Osteoblast (primary cell): ENCODE measurements at regions not wholly inside any gene's neighbourhood (a gene's known extent, or its start where the extent isn't known, plus 50 kb on each side); places are given as distances from the start of the nearest gene placed in this dataset.
A peak's percentile ranks its signal among the peaks of the same experiment; 100 is the strongest.

Source experiments
- DNase-seq: peaks from one replicate; pipeline ENCODE4 v3.0.0; 2011; ENCODE audit warnings: low spot score, mixed read lengths; ENCODE audit not compliant: insufficient read length; ENCODE audit errors: missing footprints
- H2AFZ ChIP-seq: 2 replicates; pipeline ENCODE4 v1.6.0; 2011; ENCODE audit warnings: mild to moderate bottlenecking, low read length
- H3K27ac ChIP-seq: 2 replicates; pipeline ENCODE4 v1.5.1; 2011; ENCODE audit warnings: mild to moderate bottlenecking, low read depth, low read length, moderate library complexity
- H3K27me3 ChIP-seq: 2 replicates; pipeline ENCODE4 v1.6.0; 2012; ENCODE audit warnings: mild to moderate bottlenecking, control low read depth, inconsistent platforms, low read length, moderate library complexity; ENCODE audit not compliant: insufficient read depth
- H3K36me3 ChIP-seq: 2 replicates; pipeline ENCODE4 v1.5.1; 2011; ENCODE audit warnings: mild to moderate bottlenecking, low read length, control low read depth, moderate library complexity; ENCODE audit not compliant: insufficient read depth
- H3K4me1 ChIP-seq: 2 replicates; pipeline ENCODE4 v1.5.1; 2011; ENCODE audit warnings: mild to moderate bottlenecking, low read length, control low read depth, moderate library complexity; ENCODE audit not compliant: insufficient read depth
- H3K4me2 ChIP-seq: 2 replicates; pipeline ENCODE4 v1.6.0; 2011; ENCODE audit warnings: mild to moderate bottlenecking, low read length; ENCODE audit not compliant: insufficient read depth
- H3K4me3 ChIP-seq: fragments of 200-600 bp; sonication (generic); 3 replicates; pipeline ENCODE4 v1.5.1; 2012; ENCODE audit warnings: mild to moderate bottlenecking, low read length, inconsistent platforms; ENCODE audit not compliant: insufficient read depth
- H3K79me2 ChIP-seq: 2 replicates; pipeline ENCODE4 v1.6.0; 2012; ENCODE audit warnings: mild to moderate bottlenecking, low read length, control low read depth, inconsistent platforms; ENCODE audit not compliant: insufficient read depth
- H3K9me3 ChIP-seq: 2 replicates; pipeline ENCODE4 v1.5.1; 2011; ENCODE audit warnings: low read depth, low read length, control low read depth
- H4K20me1 ChIP-seq: 2 replicates; pipeline ENCODE4 v1.6.0; 2012; ENCODE audit warnings: mild to moderate bottlenecking, low read length, control low read depth; ENCODE audit not compliant: insufficient read depth
- TF ChIP-seq, protein P1 (sequence below): IDR thresholded peaks from 2 replicates; pipeline ENCODE4 v1.5.1; 2011; ENCODE audit warnings: mild to moderate bottlenecking, low read depth, low read length, moderate library complexity; ENCODE audit errors: extremely low read depth

DNA sequence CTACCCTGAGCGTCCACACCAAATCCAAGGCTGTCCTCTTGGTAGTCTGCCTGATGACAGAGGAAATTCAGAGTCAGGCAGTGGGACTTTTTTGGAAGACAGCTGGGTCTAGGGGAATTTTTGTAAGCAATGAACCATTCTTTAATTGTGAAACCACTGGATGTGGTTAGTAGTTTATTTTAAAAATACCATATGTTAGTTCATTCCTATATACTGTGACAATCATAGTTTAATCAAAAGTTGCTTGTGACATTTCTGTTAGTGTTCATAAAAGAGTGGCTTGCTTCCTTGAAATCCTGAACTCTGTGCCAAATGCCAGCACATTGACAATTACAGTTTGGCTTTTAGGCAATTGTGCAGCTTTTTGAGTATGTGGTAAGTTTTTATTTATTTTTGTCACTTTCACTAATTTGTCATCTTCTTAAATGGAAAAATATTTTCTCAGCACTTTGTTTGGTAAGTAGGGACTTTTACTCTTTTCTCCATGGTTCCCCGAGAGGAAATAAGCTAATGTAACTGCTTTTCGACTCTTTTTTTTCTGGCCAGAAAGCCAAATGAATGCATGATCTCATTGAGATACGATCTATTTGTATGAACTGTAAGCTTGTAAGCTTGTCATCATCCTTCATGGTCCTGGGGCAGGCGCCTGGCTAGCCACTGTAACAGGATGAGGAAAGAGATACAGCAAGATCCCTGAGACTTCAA is 72.6 kb upstream of the SLC4A4 start:
- Histone ChIP-seq H3K9me3 (no peaks in the 10 kb centered on the region), H3K27ac (peak overlapping the region; percentile 75), H4K20me1 (no peaks in the 10 kb centered on the region), H2AFZ (no peak overlapping the region), H3K4me2 (peak overlapping the region; percentile 67), H3K36me3 (no peaks in the 10 kb centered on the region), H3K4me3 (peak overlapping the region; percentile 4), H3K27me3 (no peaks in the 10 kb centered on the region), H3K4me1 (peaks cover 67% of the 10 kb centered on the region), H3K79me2 (peaks cover 53% of the 10 kb centered on the region)
- TF ChIP-seq, protein P1, sequence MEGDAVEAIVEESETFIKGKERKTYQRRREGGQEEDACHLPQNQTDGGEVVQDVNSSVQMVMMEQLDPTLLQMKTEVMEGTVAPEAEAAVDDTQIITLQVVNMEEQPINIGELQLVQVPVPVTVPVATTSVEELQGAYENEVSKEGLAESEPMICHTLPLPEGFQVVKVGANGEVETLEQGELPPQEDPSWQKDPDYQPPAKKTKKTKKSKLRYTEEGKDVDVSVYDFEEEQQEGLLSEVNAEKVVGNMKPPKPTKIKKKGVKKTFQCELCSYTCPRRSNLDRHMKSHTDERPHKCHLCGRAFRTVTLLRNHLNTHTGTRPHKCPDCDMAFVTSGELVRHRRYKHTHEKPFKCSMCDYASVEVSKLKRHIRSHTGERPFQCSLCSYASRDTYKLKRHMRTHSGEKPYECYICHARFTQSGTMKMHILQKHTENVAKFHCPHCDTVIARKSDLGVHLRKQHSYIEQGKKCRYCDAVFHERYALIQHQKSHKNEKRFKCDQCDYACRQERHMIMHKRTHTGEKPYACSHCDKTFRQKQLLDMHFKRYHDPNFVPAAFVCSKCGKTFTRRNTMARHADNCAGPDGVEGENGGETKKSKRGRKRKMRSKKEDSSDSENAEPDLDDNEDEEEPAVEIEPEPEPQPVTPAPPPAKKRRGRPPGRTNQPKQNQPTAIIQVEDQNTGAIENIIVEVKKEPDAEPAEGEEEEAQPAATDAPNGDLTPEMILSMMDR = no peak
- peak; percentile 30 for DNase-seq

DNA sequence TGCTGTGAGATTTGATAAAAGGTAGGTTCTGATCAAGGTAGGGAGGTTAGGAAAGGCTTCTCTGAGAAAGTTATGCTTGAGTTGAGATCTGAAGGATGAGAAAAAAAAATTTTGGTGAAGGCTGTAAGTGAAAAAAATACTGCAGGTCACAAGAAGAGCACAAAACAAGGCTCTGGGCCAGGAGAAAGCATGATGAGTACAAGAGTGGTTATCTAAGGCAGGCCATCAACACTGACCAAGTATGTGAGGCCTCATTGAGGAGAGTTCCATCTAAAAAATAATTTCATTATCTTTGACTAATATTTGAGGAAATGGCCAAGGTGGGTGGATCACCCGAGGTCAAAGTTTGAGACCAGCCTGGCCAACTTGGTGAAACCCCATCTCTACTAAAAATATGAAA is 71.6 kb upstream of the SLC4A4 start:
- Histone ChIP-seq H3K4me1 (peaks cover 57% of the 10 kb centered on the region), H3K9me3 (no peaks in the 10 kb centered on the region), H4K20me1 (no peaks in the 10 kb centered on the region), H3K27me3 (no peaks in the 10 kb centered on the region), H3K4me3 (no peak overlapping the region), H2AFZ (no peak overlapping the region), H3K79me2 (peaks cover 50% of the 10 kb centered on the region), H3K27ac (peak overlapping the region; percentile 75), H3K4me2 (peak overlapping the region; percentile 67), H3K36me3 (no peaks in the 10 kb centered on the region)
- DNase-seq = no peak
- TF ChIP-seq, protein P1 = no peak

DNA sequence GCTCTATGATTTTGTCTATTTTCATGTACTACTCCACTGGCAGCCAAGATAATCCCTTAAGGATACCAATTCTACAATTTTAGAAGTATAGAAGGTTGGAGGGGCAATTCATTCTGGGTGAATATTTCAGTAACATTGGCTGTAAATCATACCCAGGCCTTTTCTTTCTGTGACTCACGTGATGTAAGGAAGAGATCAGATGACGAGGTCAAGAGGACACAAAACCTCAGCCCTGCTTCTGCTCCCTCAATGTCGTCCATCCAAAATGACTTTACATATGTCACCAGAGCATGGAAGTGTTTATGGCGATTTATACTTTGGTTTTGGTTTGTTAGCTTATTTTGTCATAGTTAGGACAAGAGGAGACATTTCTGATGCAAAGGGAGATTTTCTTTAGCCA is 70.7 kb upstream of the SLC4A4 start:
- peak; percentile 6 for DNase-seq
- H3K27ac ChIP-seq = peak overlapping the region; percentile 75
- H3K36me3 ChIP-seq = no peaks in the 10 kb centered on the region
- H3K4me1 ChIP-seq = peaks cover 50% of the 10 kb centered on the region
- peaks cover 49% of the 10 kb centered on the region for H3K79me2 ChIP-seq
- no peaks in the 10 kb centered on the region for H4K20me1 ChIP-seq
- H2AFZ ChIP-seq = no peak overlapping the region
- no peak overlapping the region for H3K4me3 ChIP-seq
- H3K27me3 ChIP-seq = no peaks in the 10 kb centered on the region
- H3K9me3 ChIP-seq = no peaks in the 10 kb centered on the region
- H3K4me2 ChIP-seq = peak overlapping the region; percentile 47
- TF ChIP-seq, protein P1 = no peak

DNA sequence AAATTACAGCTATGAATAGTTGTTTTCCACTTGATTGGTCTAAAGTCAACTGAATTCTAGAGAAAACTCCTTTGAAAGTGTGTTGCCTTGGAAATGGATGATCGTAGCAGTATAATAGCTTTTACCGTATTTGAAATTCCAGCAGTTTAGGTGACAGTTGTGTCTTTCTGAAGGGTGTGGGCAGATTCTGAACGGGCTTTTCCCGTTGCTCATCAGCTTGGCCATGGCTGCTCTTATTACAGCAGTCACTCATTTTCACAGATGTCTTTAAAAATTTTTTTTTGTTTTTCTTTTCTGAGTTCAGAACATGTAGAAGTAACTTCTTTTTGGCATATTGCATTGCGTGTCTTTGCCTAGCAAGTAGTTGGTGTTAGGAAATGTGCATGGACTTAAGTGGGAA is 69.6 kb upstream of the SLC4A4 start:
- no peak overlapping the region for H3K4me2 ChIP-seq
- H3K4me3 ChIP-seq = no peak overlapping the region
- no peak overlapping the region for H2AFZ ChIP-seq
- H3K9me3 ChIP-seq = no peaks in the 10 kb centered on the region
- H3K4me1 ChIP-seq = peaks cover 45% of the 10 kb centered on the region
- no peaks in the 10 kb centered on the region for H3K36me3 ChIP-seq
- no peak for DNase-seq
- no peaks in the 10 kb centered on the region for H4K20me1 ChIP-seq
- no peaks in the 10 kb centered on the region for H3K27me3 ChIP-seq
- TF ChIP-seq, protein P1 = no peak
- peaks cover 42% of the 10 kb centered on the region for H3K79me2 ChIP-seq
- peak overlapping the region; percentile 75 for H3K27ac ChIP-seq
